Prostate gland (tissue), 2 donors: ENCODE measurements at regions not wholly inside any gene's neighbourhood (a gene's known extent, or its start where the extent isn't known, plus 50 kb on each side); places are given as distances from the start of the nearest gene placed in this dataset.

Experiments used
- CTCF ChIP-seq, 4 experiments: fragments of 200-600 bp in 2 of 4; fragments of 450-650 bp in 2 of 4; sonication (generic) in 2 of 4; IDR thresholded peaks; 1 replicate in 3 of 4; 2 replicates in 1 of 4; pipeline ENCODE4 v1.5.1; 2016 to 2019; ENCODE audit warnings: antibody characterized with exemption in 4 of 4, mild to moderate bottlenecking in 2 of 4, moderate library complexity in 2 of 4
- POLR2A ChIP-seq: fragments of 450-650 bp; IDR thresholded peaks from one replicate; pipeline ENCODE4 v1.6.1; 2016; ENCODE audit warnings: antibody characterized with exemption, mild to moderate bottlenecking
- POLR2AphosphoS5 ChIP-seq: sonication (generic); formaldehyde crosslinking; IDR thresholded peaks from one replicate; pipeline ENCODE4 v1.6.1; 2017; ENCODE audit warnings: antibody characterized with exemption

GRCh38 chr7:115177103-115177502, 255.2 kb downstream of the MDFIC start:
- TF ChIP-seq CTCF (IDR thresholded peaks at IDR 0.05) = no peak
- no peak for TF ChIP-seq POLR2AphosphoS5
- no peak for TF ChIP-seq POLR2A
